Glutamatergic neuron (in vitro differentiated cells): ENCODE measurements at regions not wholly inside any gene's neighbourhood (a gene's known extent, or its start where the extent isn't known, plus 50 kb on each side); places are given as distances from the start of the nearest gene placed in this dataset.

Source experiments
- DNase-seq: peaks from one replicate; pipeline ENCODE4 v3.0.0; 2022
- H3K27ac Mint-ChIP-seq: one replicate; pipeline ENCODE4 v1.8.0; 2020; ENCODE audit warnings: mild to moderate bottlenecking, mixed read lengths, inconsistent platforms; ENCODE audit not compliant: unreplicated experiment
- H3K27me3 Mint-ChIP-seq: one replicate; pipeline ENCODE4 v1.8.0; 2020; ENCODE audit warnings: mild to moderate bottlenecking, moderate library complexity, mixed read lengths, inconsistent platforms; ENCODE audit not compliant: unreplicated experiment
- H3K36me3 Mint-ChIP-seq: one replicate; pipeline ENCODE4 v1.8.0; 2020; ENCODE audit warnings: mild to moderate bottlenecking, mixed read lengths, inconsistent platforms; ENCODE audit not compliant: unreplicated experiment
- H3K4me1 Mint-ChIP-seq: one replicate; pipeline ENCODE4 v1.8.0; 2020; ENCODE audit warnings: mild to moderate bottlenecking, low read depth, mixed read lengths, inconsistent platforms; ENCODE audit not compliant: unreplicated experiment
- H3K4me3 Mint-ChIP-seq: one replicate; pipeline ENCODE4 v1.8.0; 2020; ENCODE audit warnings: mild to moderate bottlenecking, mixed read lengths, inconsistent platforms; ENCODE audit not compliant: unreplicated experiment
- H3K9me3 Mint-ChIP-seq: one replicate; pipeline ENCODE4 v1.8.0; 2020; ENCODE audit warnings: mild to moderate bottlenecking, moderate library complexity, mixed read lengths, inconsistent platforms; ENCODE audit not compliant: unreplicated experiment
- CTCF ChIP-seq: fragments of 200-600 bp; sonication (generic); IDR thresholded peaks from one replicate; pipeline ENCODE4 v1.5.0; 2021; ENCODE audit not compliant: partially characterized antibody, unreplicated experiment

- Mint-ChIP-seq H3K4me1 (peaks cover 45% of the 10 kb centered on the region), H3K36me3 (no peaks in the 10 kb centered on the region), H3K4me3 (peak overlapping the region; percentile 38), H3K27ac (peak overlapping the region; percentile 73), H3K27me3 (peaks cover 8% of the 10 kb centered on the region), H3K9me3 (peaks cover 7% of the 10 kb centered on the region)
- TF ChIP-seq CTCF = no peak
- DNase-seq = no peak
Observed at GRCh38 chr5:72608297-72608696, 101.1 kb upstream of the ZNF366 start.

GRCh38 chr5:72607381-72607780 is 100.2 kb upstream of the ZNF366 start:
- H3K36me3 Mint-ChIP-seq = no peaks in the 10 kb centered on the region
- no peak for TF ChIP-seq CTCF
- H3K9me3 Mint-ChIP-seq = peaks cover 7% of the 10 kb centered on the region
- peaks cover 7% of the 10 kb centered on the region for H3K27me3 Mint-ChIP-seq
- no peak overlapping the region for H3K27ac Mint-ChIP-seq
- H3K4me3 Mint-ChIP-seq = no peak overlapping the region
- peaks cover 45% of the 10 kb centered on the region for H3K4me1 Mint-ChIP-seq
- DNase-seq = no peak

DNA sequence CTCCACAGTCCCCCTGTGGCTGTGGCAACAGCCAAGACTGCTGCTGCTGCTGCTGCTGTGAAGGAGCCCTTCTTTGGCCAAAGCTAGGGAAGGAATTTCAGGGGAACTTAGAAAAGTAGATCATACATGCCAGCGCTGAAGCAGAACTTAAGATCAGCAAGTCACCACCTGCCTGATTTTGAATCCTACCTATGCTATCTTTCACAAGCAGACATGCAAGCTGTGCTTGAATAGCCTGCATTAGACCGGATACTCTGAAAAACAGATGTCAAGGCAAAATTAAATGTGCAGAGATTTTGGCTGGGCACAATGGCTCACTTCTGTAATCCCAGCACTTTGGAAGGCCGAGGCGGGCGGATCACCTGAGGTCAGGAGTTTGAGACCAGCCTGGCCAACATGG is 99.3 kb upstream of the ZNF366 start:
- no peak for DNase-seq
- H3K27ac Mint-ChIP-seq = peak overlapping the region; percentile 26
- peaks cover 7% of the 10 kb centered on the region for H3K27me3 Mint-ChIP-seq
- H3K4me1 Mint-ChIP-seq = peaks cover 45% of the 10 kb centered on the region
- H3K36me3 Mint-ChIP-seq = no peaks in the 10 kb centered on the region
- no peak overlapping the region for H3K4me3 Mint-ChIP-seq
- peaks cover 7% of the 10 kb centered on the region for H3K9me3 Mint-ChIP-seq
- TF ChIP-seq CTCF = no peak

DNA sequence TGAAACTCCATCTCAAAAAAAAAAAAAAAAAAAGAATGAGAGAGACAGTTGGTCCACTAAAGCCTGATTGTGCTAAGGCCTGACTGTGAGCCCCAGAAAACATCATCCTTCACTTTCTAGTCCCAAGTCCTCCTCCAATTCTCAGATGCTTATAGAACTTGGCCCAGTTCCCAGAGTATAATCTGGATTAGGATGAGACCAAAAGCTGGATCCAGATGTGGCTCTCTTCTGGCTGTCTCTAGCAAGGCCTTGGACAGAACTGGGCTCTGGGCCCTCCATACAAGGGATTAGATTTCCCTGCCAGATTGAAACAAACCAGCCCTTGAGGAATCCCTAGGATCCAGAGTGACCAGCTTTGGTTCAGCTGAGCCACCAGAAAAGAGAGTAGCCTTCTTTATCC is 98.4 kb upstream of the ZNF366 start:
- H3K9me3 Mint-ChIP-seq = peaks cover 7% of the 10 kb centered on the region
- H3K27ac Mint-ChIP-seq = no peak overlapping the region
- H3K4me3 Mint-ChIP-seq = no peak overlapping the region
- H3K4me1 Mint-ChIP-seq = peaks cover 37% of the 10 kb centered on the region
- peaks cover 7% of the 10 kb centered on the region for H3K27me3 Mint-ChIP-seq
- no peak for TF ChIP-seq CTCF
- no peak for DNase-seq
- no peaks in the 10 kb centered on the region for H3K36me3 Mint-ChIP-seq

DNA sequence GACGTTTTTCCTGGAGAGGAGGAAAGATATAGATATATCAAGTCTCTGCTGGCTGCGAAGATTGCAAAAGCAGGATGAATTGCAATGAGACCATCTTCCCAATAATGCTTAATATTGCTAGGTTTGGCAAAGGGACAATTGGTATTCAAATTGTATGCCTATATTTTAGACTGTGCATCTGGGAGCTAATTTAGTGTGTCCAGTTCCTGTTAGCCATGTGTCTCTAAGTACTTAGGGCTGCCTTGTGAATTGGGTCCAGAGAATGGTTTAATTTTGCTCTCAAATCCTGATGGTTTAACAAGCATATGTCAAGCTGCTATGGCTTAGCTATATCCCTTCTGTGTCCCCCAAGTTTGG is 97.6 kb upstream of the ZNF366 start:
- Mint-ChIP-seq H3K27me3 (peaks cover 7% of the 10 kb centered on the region), H3K36me3 (no peaks in the 10 kb centered on the region), H3K4me3 (no peak overlapping the region), H3K9me3 (peaks cover 7% of the 10 kb centered on the region), H3K27ac (peak overlapping the region; percentile 78), H3K4me1 (peaks cover 33% of the 10 kb centered on the region)
- no peak for DNase-seq
- no peak for TF ChIP-seq CTCF
